Heart left ventricle (tissue), 16 donors: ENCODE measurements at regions not wholly inside any gene's neighbourhood (a gene's known extent, or its start where the extent isn't known, plus 50 kb on each side); places are given as distances from the start of the nearest gene placed in this dataset.
A peak's percentile ranks its signal among the peaks of the same experiment; 100 is the strongest.
"Not testable (repeated sequence)": the region's sequence is repeated elsewhere in the genome, so short reads cannot be mapped to it uniquely, and the experiment has no call there.

Source experiments
- ATAC-seq, 4 donors: fragments of 200-7000 bp; cut with Tn5 transposase; one replicate each; pipeline ENCODE4 v1.9.1; 2020 to 2022; ENCODE audit warnings: moderate library complexity in 4 of 4, mild to moderate bottlenecking in 3 of 4, moderate number of reproducible peaks in 1 of 4
- DNase-seq, 5 donors: peaks; one replicate each; pipeline ENCODE4 v3.0.0-alpha.2; 2020
- H3K27ac ChIP-seq, 12 donors: fragments of 200-600 bp; sonication (generic) in 4 of 12; one replicate each; pipeline versions ENCODE4 v1.5.0 to v1.8.0; 2016 to 2022; ENCODE audit warnings: mild to moderate bottlenecking in 2 of 12
- H3K27me3 ChIP-seq, 9 donors: fragments of 200-600 bp; sonication (generic) in 2 of 9; one replicate each; pipeline versions ENCODE4 v1.5.1 to v1.8.0; 2016 to 2022; ENCODE audit warnings: mild to moderate bottlenecking in 3 of 9
- H3K36me3 ChIP-seq, 9 donors: fragments of 200-600 bp; sonication (generic) in 2 of 9; one replicate each; pipeline versions ENCODE4 v1.5.0 to v1.8.0; 2018 to 2022; ENCODE audit warnings: mild to moderate bottlenecking in 2 of 9
- H3K4me1 ChIP-seq, 12 donors: fragments of 200-600 bp; sonication (generic) in 4 of 12; one replicate each; pipeline versions ENCODE4 v1.5.0 to v1.8.0; 2016 to 2022; ENCODE audit warnings: mild to moderate bottlenecking in 3 of 12
- H3K4me3 ChIP-seq, 12 donors: fragments of 200-600 bp; sonication (generic) in 4 of 12; one replicate each; pipeline versions ENCODE4 v1.5.0 to v1.8.0; 2017 to 2022; ENCODE audit warnings: mild to moderate bottlenecking in 9 of 12, moderate library complexity in 4 of 12
- H3K9me3 ChIP-seq, 12 donors: fragments of 200-600 bp; sonication (generic) in 4 of 12; one replicate each; pipeline versions ENCODE4 v1.5.0 to v1.8.0; 2016 to 2022; ENCODE audit warnings: mild to moderate bottlenecking in 1 of 12
- POLR2A ChIP-seq, 2 donors: fragments of 450-650 bp; IDR thresholded peaks; one replicate each; pipeline ENCODE4 v1.6.1; 2017; ENCODE audit warnings: antibody characterized with exemption in 2 of 2, mild to moderate bottlenecking in 2 of 2, moderate library complexity in 2 of 2
- WGBS, 4 donors: extraction: QIAGEN DNeasy Blood & Tissue Kit in 2 of 4; methylation state at CpG; one replicate each; pipeline versions ENCODE4 v1.1.5 to v1.1.7; 2013 to 2018; 5-methylcytosine and 5-hydroxymethylcytosine counted together
- intact Hi-C, 10 donors: fragments of 100-400 bp; cut with DNase I; formaldehyde crosslinking; loops; one replicate each; pipeline versions ENCODE4 v1.11.1 to v1.14.2; 2022
- TF ChIP-seq, protein P1 (sequence below), 12 donors: fragments of 200-600 bp; sonication (generic) in 4 of 12; IDR thresholded peaks; one replicate each; pipeline versions ENCODE4 v1.5.0 to v1.8.0; 2018 to 2022; ENCODE audit warnings: antibody characterized with exemption in 12 of 12, mild to moderate bottlenecking in 5 of 12
- donor health status: ischemic (EF 13 %, LVEDD 7.1; RV severe dilation, severe dysfunction).
- donor health status: healthy with polysubstance abuse.
- donor health status: DM: no; HTN: yes; CAD: no.
- donor health status: DM: no; HTN: no; CAD: no.
- donor health status: ischemic (EF 25% LVEDD 6.9; RV normal size, moderate dysfunction).
- donor health status: ischemic (EF 25% LVEDD 5.7; RV mildly dilated, moderate dysfunction).
- donor health status: healthy.
- donor health status: DM: yes; HTN: yes; CAD: no.
- donor health status: ischemic (EF 35%, LVEDD 5.7; RV mildly dilated, moderate dysfunction).
- donor health status: nonischemic (EF 11% LVEDD 7.7; RV severe dilation, severe dysfunction).
- donor health status: DM: yes; HTN: yes; CAD: no.
- donor health status: PGD.
- donor health status: ischemic (EF 29% LVEDD 5.4; RV normal size, mild dysfunction).
- donor health status: nonischemic (EF 23%, LVEDD 6.1; RV moderate dilation, normal function).

DNA sequence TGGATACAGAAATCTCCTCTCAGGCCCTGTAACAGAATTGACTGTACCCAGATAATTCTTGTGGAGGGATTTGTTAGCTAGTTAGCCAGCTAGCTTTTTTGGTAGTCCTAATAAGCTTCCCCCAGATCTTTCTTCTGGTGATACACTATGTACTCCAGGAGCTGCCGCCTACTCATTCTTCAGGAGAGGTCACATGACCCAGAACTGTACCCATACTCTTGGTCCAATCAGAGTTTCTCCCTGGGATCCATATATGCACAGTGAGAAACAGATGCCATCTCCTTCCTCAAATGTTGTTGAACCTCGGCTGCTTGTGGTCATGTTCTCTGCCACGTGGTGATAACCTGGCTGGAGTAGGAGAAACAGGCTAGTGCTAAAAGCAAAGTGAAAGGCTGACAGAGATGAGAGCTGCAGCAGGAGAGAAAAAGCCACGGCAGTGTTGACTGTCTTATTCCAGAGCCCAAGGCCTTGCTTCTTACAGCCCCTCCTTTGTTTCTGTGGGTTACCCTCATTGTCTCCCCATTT is 123.0 kb upstream of the RFX3 start:
- H3K27ac ChIP-seq: no peak overlapping the region
- no peak for DNase-seq
- no peaks in the 10 kb centered on the region for H3K27me3 ChIP-seq
- no peaks in the 10 kb centered on the region for H3K36me3 ChIP-seq
- no peak overlapping the region for H3K4me3 ChIP-seq
- no peak for ATAC-seq
- no peak for TF ChIP-seq POLR2A (IDR thresholded peaks at IDR 0.05)
- TF ChIP-seq, protein P1, sequence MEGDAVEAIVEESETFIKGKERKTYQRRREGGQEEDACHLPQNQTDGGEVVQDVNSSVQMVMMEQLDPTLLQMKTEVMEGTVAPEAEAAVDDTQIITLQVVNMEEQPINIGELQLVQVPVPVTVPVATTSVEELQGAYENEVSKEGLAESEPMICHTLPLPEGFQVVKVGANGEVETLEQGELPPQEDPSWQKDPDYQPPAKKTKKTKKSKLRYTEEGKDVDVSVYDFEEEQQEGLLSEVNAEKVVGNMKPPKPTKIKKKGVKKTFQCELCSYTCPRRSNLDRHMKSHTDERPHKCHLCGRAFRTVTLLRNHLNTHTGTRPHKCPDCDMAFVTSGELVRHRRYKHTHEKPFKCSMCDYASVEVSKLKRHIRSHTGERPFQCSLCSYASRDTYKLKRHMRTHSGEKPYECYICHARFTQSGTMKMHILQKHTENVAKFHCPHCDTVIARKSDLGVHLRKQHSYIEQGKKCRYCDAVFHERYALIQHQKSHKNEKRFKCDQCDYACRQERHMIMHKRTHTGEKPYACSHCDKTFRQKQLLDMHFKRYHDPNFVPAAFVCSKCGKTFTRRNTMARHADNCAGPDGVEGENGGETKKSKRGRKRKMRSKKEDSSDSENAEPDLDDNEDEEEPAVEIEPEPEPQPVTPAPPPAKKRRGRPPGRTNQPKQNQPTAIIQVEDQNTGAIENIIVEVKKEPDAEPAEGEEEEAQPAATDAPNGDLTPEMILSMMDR (IDR thresholded peaks at IDR 0.05): no peak
- H3K4me1 ChIP-seq: no peaks in the 10 kb centered on the region
- intact Hi-C loops: loop anchor here in 3 of 10 donors (5.0 to 10.0 kb wide), 2 partner anchors 181 to 184 kb away; no protein-coding TSS in a partner anchor
- WGBS, 4 donors: 81 to 92% (median 84%) methylated on average over 4 of the region's 4 CpGs
- H3K9me3 ChIP-seq: no peaks in the 10 kb centered on the region

DNA sequence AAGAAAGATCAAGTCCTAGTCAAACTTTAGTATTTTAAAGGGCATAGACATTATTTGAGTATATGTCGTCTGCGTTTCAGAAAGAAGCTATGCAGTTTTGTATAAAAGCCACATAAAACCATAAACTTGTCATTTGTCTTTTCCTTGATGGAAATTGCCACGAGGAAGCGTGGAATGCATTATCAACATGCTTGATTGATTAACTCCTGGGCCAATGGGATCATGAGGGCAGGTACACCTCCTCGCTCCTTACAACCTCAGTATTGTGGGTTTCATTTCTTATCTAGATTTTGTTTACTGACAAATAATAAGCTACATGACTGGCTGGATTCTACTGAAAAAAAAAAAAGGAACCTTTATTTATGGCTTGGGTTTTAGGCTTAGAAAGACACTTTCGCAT is 122.5 kb upstream of the RFX3 start:
- no peaks in the 10 kb centered on the region for H3K36me3 ChIP-seq
- no peak overlapping the region for H3K4me3 ChIP-seq
- ATAC-seq (no peak), DNase-seq (no peak)
- no peak overlapping the region for H3K27ac ChIP-seq
- intact Hi-C loops: loop anchor here in 3 of 10 donors (5.0 to 10.0 kb wide), 2 partner anchors 181 to 183 kb away; no protein-coding TSS in a partner anchor
- no peaks in the 10 kb centered on the region for H3K27me3 ChIP-seq
- H3K4me1 ChIP-seq: no peaks in the 10 kb centered on the region
- TF ChIP-seq POLR2A (IDR thresholded peaks at IDR 0.05): no peak
- TF ChIP-seq, protein P1 (IDR thresholded peaks at IDR 0.05): no peak
- H3K9me3 ChIP-seq: no peaks in the 10 kb centered on the region
- WGBS, 4 donors: 86 to 92% (median 90%) methylated on average over 6 of the region's 6 CpGs

DNA sequence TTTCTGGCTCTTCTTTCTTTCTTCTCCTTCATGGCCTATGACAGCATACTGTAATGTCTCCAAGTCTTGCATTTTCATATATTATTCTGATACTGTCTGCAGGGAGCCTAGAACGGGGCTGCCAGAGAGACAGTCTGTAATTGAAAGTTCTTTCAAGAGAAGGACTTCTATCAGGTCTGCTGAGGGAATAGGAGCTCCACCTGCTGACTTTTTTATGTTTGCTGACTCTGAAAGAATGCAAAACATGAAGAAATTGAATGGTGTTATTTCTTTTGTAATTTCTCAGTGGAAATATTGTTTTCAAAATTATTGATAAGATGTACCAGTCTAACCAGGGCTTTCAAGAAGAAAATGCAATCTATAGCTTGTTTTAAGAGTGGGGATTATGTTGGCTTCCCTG is 121.9 kb upstream of the RFX3 start:
- H3K9me3 ChIP-seq: no peaks in the 10 kb centered on the region
- no peak for TF ChIP-seq POLR2A (IDR thresholded peaks at IDR 0.05)
- TF ChIP-seq, protein P1 (IDR thresholded peaks at IDR 0.05): peak in 4 of 12 donors; percentile 7 to 10 (median 9)
- no peak overlapping the region for H3K4me3 ChIP-seq
- no peaks in the 10 kb centered on the region for H3K27me3 ChIP-seq
- H3K4me1 ChIP-seq: no peaks in the 10 kb centered on the region
- H3K36me3 ChIP-seq: no peaks in the 10 kb centered on the region
- H3K27ac ChIP-seq: no peak overlapping the region
- 57 to 69% (median 63%) methylated on average over 1 of the region's 1 CpG for WGBS, 4 donors
- intact Hi-C loops: loop anchor here in 3 of 10 donors (5.0 to 10.0 kb wide), 2 partner anchors 180 to 183 kb away; no protein-coding TSS in a partner anchor
- ATAC-seq (no peak), DNase-seq (no peak)

DNA sequence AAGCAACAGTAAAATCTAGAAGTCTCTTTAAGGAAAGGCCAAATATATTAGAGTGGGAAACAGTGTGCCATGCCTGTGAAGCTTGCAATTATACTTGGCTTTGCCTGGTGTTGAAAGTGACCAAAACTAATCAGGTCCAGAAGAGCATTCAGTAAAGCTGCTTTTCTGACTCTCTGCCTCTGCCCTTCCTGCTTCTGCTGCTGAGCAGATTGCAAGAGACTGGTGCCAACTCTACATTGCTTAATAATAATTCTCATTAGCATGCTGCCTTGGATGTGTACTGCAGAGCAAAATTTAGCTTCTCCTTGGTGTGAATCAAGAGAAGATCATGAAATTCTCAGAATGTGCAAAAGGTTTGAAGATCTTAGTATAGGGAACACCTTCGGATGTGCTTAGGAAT is 120.4 kb upstream of the RFX3 start:
- WGBS, 4 donors: 85 to 96% (median 89%) methylated on average over 1 of the region's 1 CpG
- intact Hi-C loops: loop anchor here in 3 of 10 donors (5.0 to 10.0 kb wide), 2 partner anchors 179 to 181 kb away; no protein-coding TSS in a partner anchor
- H3K27ac ChIP-seq: no peak overlapping the region
- DNase-seq (no peak), ATAC-seq (no peak)
- no peaks in the 10 kb centered on the region for H3K9me3 ChIP-seq
- H3K4me1 ChIP-seq: no peaks in the 10 kb centered on the region
- H3K36me3 ChIP-seq: no peaks in the 10 kb centered on the region
- H3K4me3 ChIP-seq: no peak overlapping the region
- no peaks in the 10 kb centered on the region for H3K27me3 ChIP-seq
- TF ChIP-seq POLR2A (IDR thresholded peaks at IDR 0.05): no peak
- TF ChIP-seq, protein P1 (IDR thresholded peaks at IDR 0.05): no peak

DNA sequence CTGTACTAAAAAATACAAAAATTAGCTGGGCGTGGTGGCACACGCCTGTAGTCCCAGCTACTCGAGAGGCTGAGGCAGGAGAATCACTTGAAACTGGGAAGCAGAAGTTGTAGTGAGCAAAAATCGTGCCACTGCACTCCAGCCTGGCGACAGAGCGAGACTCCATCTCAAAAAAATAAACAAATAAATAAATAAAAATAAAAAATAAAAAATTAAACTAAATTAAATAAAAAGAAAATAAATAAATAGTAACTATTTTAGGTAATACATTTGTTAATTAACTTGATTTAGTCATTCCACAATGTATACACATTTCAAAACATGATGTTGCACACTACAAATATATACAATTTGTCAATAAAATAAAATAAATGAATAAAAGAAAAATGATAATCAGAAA is 116.3 kb upstream of the RFX3 start:
- 94 to 97% (median 96%) methylated on average over 6 of the region's 6 CpGs for WGBS, 4 donors
- not testable (repeated sequence) for H3K27me3 ChIP-seq, DNase-seq, ATAC-seq, H3K4me3 ChIP-seq, H3K27ac ChIP-seq, H3K36me3 ChIP-seq, H3K4me1 ChIP-seq
- intact Hi-C loops: loop anchor here in 2 of 10 donors (10.0 kb wide), 1 partner anchor 177 kb away; no protein-coding TSS in a partner anchor
- H3K9me3 ChIP-seq: peaks cover 0 to 16% (median 0%) of the 10 kb centered on the region in 12 donors
